GM13976 (cell line): ENCODE measurements at regions not wholly inside any gene's neighbourhood (a gene's known extent, or its start where the extent isn't known, plus 50 kb on each side); places are given as distances from the start of the nearest gene placed in this dataset.

ENCODE experiments used
- DNase-seq: peaks from one replicate; pipeline ENCODE4 v3.0.0; 2012; ENCODE audit warnings: low spot score
- CTCF ChIP-seq: IDR thresholded peaks from 2 replicates; pipeline ENCODE4 v1.5.1; 2012; ENCODE audit warnings: borderline replicate concordance, mild to moderate bottlenecking; ENCODE audit not compliant: insufficient read depth; ENCODE audit errors: extremely low read depth, missing control alignments, control extremely low read depth
- in situ Hi-C: fragments of 300-500 bp; cut with MboI; formaldehyde crosslinking; loops from one replicate; pipeline ENCODE4 v1.12.0; 2022; ENCODE audit warnings: low sequenced_read_pairs, mixed read lengths, inconsistent platforms; ENCODE audit not compliant: unreplicated experiment

GRCh38 chr5:166947045-166947444 lies 1344.4 kb upstream of the WWC1 start:
- no peak for DNase-seq
- in situ Hi-C loops, result no loop called here
- TF ChIP-seq CTCF, result no peak

GRCh38 chr5:166948679-166949078 lies 1342.8 kb upstream of the WWC1 start:
- in situ Hi-C loops, result no loop called here
- TF ChIP-seq CTCF, result no peak
- DNase-seq, result no peak

- in situ Hi-C loops, result no loop called here
- no peak for DNase-seq
- TF ChIP-seq CTCF, result no peak
These were observed 1339.4 kb upstream of the WWC1 start for GRCh38 chr5:166952048-166952447.

- DNase-seq, result no peak
- no peak for TF ChIP-seq CTCF
- in situ Hi-C loops, result no loop called here
These were observed 1333.7 kb upstream of the WWC1 start for GRCh38 chr5:166957782-166958181.

- in situ Hi-C loops, result no loop called here
- TF ChIP-seq CTCF, result no peak
- DNase-seq, result no peak
These were observed 1331.7 kb upstream of the WWC1 start for GRCh38 chr5:166959766-166960165.

- no peak for TF ChIP-seq CTCF
- in situ Hi-C loops, result no loop called here
- no peak for DNase-seq
These were observed 1330.4 kb upstream of the WWC1 start for GRCh38 chr5:166961028-166961427.

- no peak for TF ChIP-seq CTCF
- in situ Hi-C loops, result no loop called here
- no peak for DNase-seq
These were observed 1329.5 kb upstream of the WWC1 start for GRCh38 chr5:166961913-166962312.
